PC-9 (cell line): ENCODE measurements at regions not wholly inside any gene's neighbourhood (a gene's known extent, or its start where the extent isn't known, plus 50 kb on each side); places are given as distances from the start of the nearest gene placed in this dataset.

Experiments used
- CTCF ChIP-seq: fragments of 200-600 bp; sonication (generic); conservative IDR thresholded peaks from 2 replicates; pipeline ENCODE4 v1.6.1; 2017; ENCODE audit warnings: mixed run types, antibody characterized with exemption, mild to moderate bottlenecking, moderate library complexity
- EZH2 ChIP-seq: fragments of 200-600 bp; sonication (generic); IDR thresholded peaks from 2 replicates; pipeline ENCODE4 v1.8.0; 2017; ENCODE audit warnings: antibody characterized with exemption, low read depth

- TF ChIP-seq CTCF (no peak), EZH2 (no peak)
Observed at GRCh38 chr10:37474645-37475044, 349.2 kb downstream of the ANKRD30A start.
